SK-N-SH treated with all-trans-retinoic acid at 6 μM for 48 hours (cell line): ENCODE measurements at regions not wholly inside any gene's neighbourhood (a gene's known extent, or its start where the extent isn't known, plus 50 kb on each side); places are given as distances from the start of the nearest gene placed in this dataset.

Source experiments
- ATAC-seq: fragments of 200-7000 bp; cut with Tn5 transposase; 3 replicates; pipeline ENCODE4 v1.9.1; 2020; ENCODE audit warnings: mild to moderate bottlenecking, moderate library complexity
- ARNTL ChIP-seq: fragments of 450-650 bp; formaldehyde crosslinking; IDR thresholded peaks from 2 replicates; pipeline ENCODE4 v1.5.0; 2020; ENCODE audit warnings: low read depth, mild to moderate bottlenecking, moderate library complexity, borderline replicate concordance
- BACH2 ChIP-seq: fragments of 250-450 bp; sonication (Bioruptor Pico); IDR thresholded peaks from 2 replicates; pipeline ENCODE4 v1.9.0; 2021; ENCODE audit warnings: mild to moderate bottlenecking, borderline replicate concordance
- CSDC2 ChIP-seq: fragments of 250-450 bp; sonication (Bioruptor Pico); IDR thresholded peaks from 2 replicates; pipeline ENCODE4 v1.5.0; 2020; ENCODE audit warnings: mild to moderate bottlenecking, moderate library complexity
- OSR1 ChIP-seq: fragments of 250-450 bp; sonication (Bioruptor Pico); IDR thresholded peaks from 2 replicates; pipeline ENCODE4 v1.8.0; 2022; ENCODE audit warnings: moderate library complexity, mild to moderate bottlenecking, inconsistent platforms
- PPARA ChIP-seq: fragments of 250-450 bp; sonication (Bioruptor Pico); IDR thresholded peaks from 2 replicates; pipeline ENCODE4 v1.5.0; 2020; ENCODE audit warnings: mild to moderate bottlenecking, borderline replicate concordance
- RARB ChIP-seq: fragments of 250-450 bp; sonication (Bioruptor Pico); IDR thresholded peaks from 2 replicates; pipeline ENCODE4 v1.8.0; 2021; ENCODE audit warnings: mild to moderate bottlenecking, moderate library complexity
- SNAI2 ChIP-seq: fragments of 250-450 bp; sonication (Bioruptor Pico); IDR thresholded peaks from 2 replicates; pipeline ENCODE4 v1.5.0; 2020; ENCODE audit warnings: mild to moderate bottlenecking, moderate library complexity
- TCF4 ChIP-seq: fragments of 250-450 bp; sonication (Bioruptor Pico); IDR thresholded peaks from 2 replicates; pipeline ENCODE4 v1.8.0; 2021; ENCODE audit warnings: mild to moderate bottlenecking, moderate library complexity, borderline replicate concordance
- TOX ChIP-seq: fragments of 250-450 bp; sonication (Bioruptor Pico); IDR thresholded peaks from 2 replicates; pipeline ENCODE4 v1.8.0; 2021; ENCODE audit warnings: mild to moderate bottlenecking, moderate library complexity, borderline replicate concordance
- ZC3H10 ChIP-seq: fragments of 250-450 bp; sonication (Bioruptor Pico); IDR thresholded peaks from 2 replicates; pipeline ENCODE4 v1.5.1; 2021; ENCODE audit warnings: mild to moderate bottlenecking, moderate library complexity
- ZFP3 ChIP-seq: fragments of 250-450 bp; sonication (Bioruptor Pico); IDR thresholded peaks from 2 replicates; pipeline ENCODE4 v1.5.0; 2020; ENCODE audit warnings: mild to moderate bottlenecking, moderate library complexity
- ZFP30 ChIP-seq: fragments of 450-650 bp; formaldehyde crosslinking; IDR thresholded peaks from 2 replicates; pipeline ENCODE4 v1.5.0; 2022; ENCODE audit warnings: mild to moderate bottlenecking, moderate library complexity
- ZNF565 ChIP-seq: fragments of 450-650 bp; formaldehyde crosslinking; conservative IDR thresholded peaks from 2 replicates; pipeline ENCODE4 v1.5.0; 2020; ENCODE audit warnings: low read depth, mild to moderate bottlenecking, moderate library complexity
- ZNF70 ChIP-seq: fragments of 450-650 bp; formaldehyde crosslinking; IDR thresholded peaks from 2 replicates; pipeline ENCODE4 v1.5.0; 2020; ENCODE audit warnings: mild to moderate bottlenecking, moderate library complexity
- ZNF8 ChIP-seq: fragments of 450-650 bp; formaldehyde crosslinking; IDR thresholded peaks from 2 replicates; pipeline ENCODE4 v1.5.0; 2020; ENCODE audit warnings: mild to moderate bottlenecking, moderate library complexity
- TF ChIP-seq, protein P1 (sequence below): fragments of 250-450 bp; sonication (Bioruptor Pico); IDR thresholded peaks from 2 replicates; pipeline ENCODE4 v1.5.1; 2020; ENCODE audit warnings: low read depth, mild to moderate bottlenecking, moderate library complexity
- TF ChIP-seq, protein P2 (sequence below): fragments of 250-450 bp; sonication (Bioruptor Pico); IDR thresholded peaks from 2 replicates; pipeline ENCODE4 v1.5.1; 2021; ENCODE audit warnings: mild to moderate bottlenecking, moderate library complexity
- TF ChIP-seq, protein P3 (sequence below): fragments of 250-450 bp; sonication (Bioruptor Pico); IDR thresholded peaks from 2 replicates; pipeline ENCODE4 v1.5.0; 2020; ENCODE audit warnings: mild to moderate bottlenecking, moderate library complexity
- TF ChIP-seq, protein P4 (sequence below): fragments of 250-450 bp; sonication (Bioruptor Pico); IDR thresholded peaks from 2 replicates; pipeline ENCODE4 v1.8.0; 2020; ENCODE audit warnings: mild to moderate bottlenecking, moderate library complexity, borderline replicate concordance

DNA sequence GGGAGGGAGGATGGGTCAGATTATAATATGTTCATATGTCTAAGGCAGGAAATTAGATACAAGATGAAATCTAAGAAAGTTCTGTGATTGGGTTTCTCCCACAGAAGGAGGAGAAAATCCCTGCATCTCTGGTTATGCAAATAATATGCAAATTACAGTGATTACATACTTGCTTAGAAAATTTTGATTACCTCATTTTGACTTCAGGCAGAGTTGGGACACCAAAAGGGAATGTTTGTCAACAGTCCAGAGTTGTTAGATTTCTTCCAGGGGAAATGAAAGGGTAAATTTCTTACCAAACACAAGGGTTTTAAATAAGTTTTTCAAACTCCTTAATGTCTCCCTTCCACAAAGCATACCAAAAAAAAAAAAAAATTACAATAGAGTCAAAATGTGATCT lies 101.4 kb upstream of the STEAP1B start:
- ATAC-seq: no peak
- TF ChIP-seq ZNF70 (CRISPR knock-in tag) (no peak), ZC3H10 (CRISPR knock-in tag) (no peak), CSDC2 (CRISPR knock-in tag) (no peak), ZFP30 (no peak), OSR1 (CRISPR knock-in tag) (no peak), ZNF8 (CRISPR knock-in tag) (no peak), ZFP3 (CRISPR knock-in tag) (no peak), PPARA (CRISPR knock-in tag) (no peak), BACH2 (CRISPR knock-in tag) (no peak), SNAI2 (CRISPR knock-in tag) (no peak)
- TF ChIP-seq, protein P1, sequence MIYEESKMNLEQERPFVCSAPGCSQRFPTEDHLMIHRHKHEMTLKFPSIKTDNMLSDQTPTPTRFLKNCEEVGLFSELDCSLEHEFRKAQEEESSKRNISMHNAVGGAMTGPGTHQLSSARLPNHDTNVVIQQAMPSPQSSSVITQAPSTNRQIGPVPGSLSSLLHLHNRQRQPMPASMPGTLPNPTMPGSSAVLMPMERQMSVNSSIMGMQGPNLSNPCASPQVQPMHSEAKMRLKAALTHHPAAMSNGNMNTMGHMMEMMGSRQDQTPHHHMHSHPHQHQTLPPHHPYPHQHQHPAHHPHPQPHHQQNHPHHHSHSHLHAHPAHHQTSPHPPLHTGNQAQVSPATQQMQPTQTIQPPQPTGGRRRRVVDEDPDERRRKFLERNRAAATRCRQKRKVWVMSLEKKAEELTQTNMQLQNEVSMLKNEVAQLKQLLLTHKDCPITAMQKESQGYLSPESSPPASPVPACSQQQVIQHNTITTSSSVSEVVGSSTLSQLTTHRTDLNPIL (CRISPR knock-in tag): no peak
- TF ChIP-seq, all 23 proteins: peak for 0

DNA sequence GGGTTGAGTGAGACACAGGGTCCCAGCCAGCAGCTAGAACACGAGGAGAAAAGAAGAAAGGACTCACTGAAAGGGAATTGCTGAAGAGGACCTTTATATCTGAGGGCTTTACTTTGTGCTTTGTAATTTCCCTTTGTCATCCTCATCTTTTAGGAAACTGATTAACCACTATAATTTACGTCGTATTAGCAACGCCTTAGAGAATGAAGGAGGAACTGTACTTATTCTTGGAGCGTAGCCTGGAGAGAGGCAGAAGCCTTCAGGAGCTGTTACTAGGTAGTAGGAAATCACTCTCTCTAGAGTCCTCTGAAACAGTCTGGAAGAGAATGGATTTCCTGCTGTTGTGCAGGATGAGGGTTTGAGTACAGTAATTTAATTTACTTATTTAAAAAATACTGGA lies 101.0 kb upstream of the STEAP1B start:
- TF ChIP-seq CSDC2 (CRISPR knock-in tag) (no peak), BACH2 (CRISPR knock-in tag) (no peak), ARNTL (CRISPR knock-in tag) (no peak), ZNF70 (CRISPR knock-in tag) (no peak), OSR1 (CRISPR knock-in tag) (no peak), PPARA (CRISPR knock-in tag) (no peak), ZFP30 (no peak)
- TF ChIP-seq, protein P2, sequence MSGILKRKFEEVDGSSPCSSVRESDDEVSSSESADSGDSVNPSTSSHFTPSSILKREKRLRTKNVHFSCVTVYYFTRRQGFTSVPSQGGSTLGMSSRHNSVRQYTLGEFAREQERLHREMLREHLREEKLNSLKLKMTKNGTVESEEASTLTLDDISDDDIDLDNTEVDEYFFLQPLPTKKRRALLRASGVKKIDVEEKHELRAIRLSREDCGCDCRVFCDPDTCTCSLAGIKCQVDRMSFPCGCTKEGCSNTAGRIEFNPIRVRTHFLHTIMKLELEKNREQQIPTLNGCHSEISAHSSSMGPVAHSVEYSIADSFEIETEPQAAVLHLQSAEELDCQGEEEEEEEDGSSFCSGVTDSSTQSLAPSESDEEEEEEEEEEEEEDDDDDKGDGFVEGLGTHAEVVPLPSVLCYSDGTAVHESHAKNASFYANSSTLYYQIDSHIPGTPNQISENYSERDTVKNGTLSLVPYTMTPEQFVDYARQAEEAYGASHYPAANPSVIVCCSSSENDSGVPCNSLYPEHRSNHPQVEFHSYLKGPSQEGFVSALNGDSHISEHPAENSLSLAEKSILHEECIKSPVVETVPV (CRISPR knock-in tag): no peak
- peak; percentile 28; the same call in 2 of the 3 replicates for ATAC-seq

DNA sequence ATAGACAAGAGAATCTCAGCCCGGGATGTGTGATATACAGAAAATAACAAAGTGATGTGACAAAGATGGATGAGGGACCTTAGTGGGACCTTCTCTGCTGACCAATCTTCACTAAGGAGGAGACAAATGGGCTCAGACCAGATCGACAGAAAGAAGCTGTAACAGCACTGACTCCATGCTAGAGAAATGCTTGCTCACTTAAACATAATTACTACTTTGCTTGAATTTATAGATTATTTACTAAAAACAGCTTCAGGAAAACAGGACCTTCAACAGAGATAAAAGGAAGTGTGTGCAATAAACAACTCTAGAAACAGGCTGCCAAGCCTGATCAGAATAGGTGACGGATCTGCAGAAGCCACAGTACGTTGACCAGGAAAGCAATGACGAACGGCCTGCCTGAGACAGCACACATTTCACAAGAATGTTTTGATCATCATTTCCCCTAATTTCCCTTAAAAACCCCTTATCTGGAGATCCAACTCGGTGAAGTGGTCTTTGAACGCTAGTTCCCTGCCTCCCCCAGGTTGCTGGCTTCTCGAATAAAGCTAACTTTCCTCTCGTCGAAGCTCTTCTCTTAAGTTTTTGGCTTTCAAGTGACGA lies 98.4 kb upstream of the STEAP1B start:
- TF ChIP-seq ZNF565 (CRISPR knock-in tag) (no peak), ZNF8 (CRISPR knock-in tag) (no peak), PPARA (CRISPR knock-in tag) (no peak)
- TF ChIP-seq, protein P3, sequence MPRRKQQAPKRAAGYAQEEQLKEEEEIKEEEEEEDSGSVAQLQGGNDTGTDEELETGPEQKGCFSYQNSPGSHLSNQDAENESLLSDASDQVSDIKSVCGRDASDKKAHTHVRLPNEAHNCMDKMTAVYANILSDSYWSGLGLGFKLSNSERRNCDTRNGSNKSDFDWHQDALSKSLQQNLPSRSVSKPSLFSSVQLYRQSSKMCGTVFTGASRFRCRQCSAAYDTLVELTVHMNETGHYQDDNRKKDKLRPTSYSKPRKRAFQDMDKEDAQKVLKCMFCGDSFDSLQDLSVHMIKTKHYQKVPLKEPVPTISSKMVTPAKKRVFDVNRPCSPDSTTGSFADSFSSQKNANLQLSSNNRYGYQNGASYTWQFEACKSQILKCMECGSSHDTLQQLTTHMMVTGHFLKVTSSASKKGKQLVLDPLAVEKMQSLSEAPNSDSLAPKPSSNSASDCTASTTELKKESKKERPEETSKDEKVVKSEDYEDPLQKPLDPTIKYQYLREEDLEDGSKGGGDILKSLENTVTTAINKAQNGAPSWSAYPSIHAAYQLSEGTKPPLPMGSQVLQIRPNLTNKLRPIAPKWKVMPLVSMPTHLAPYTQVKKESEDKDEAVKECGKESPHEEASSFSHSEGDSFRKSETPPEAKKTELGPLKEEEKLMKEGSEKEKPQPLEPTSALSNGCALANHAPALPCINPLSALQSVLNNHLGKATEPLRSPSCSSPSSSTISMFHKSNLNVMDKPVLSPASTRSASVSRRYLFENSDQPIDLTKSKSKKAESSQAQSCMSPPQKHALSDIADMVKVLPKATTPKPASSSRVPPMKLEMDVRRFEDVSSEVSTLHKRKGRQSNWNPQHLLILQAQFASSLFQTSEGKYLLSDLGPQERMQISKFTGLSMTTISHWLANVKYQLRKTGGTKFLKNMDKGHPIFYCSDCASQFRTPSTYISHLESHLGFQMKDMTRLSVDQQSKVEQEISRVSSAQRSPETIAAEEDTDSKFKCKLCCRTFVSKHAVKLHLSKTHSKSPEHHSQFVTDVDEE (CRISPR knock-in tag): no peak
- ATAC-seq: no peak

DNA sequence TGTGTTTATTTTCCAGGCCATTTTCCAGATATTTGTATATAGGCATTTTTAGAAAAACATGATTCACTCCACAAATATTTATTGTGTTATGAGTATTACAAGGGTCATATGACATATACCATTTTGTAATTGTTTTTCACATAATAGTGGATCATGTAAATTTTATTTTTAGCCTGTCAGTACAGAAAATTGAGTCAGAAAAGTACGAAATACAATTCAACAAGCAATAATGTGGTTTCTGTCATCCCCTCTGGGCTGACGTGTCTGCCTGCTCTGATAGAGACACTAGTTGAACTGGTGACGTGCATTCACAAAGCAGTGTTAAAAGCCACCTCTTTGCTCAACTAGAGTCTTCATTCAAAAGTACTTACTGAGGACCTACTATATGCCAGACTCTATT lies 97.9 kb upstream of the STEAP1B start:
- no peak for ATAC-seq
- TF ChIP-seq TOX (CRISPR knock-in tag): no peak
- TF ChIP-seq ZNF70 (CRISPR knock-in tag): no peak
- TF ChIP-seq, protein P2 (CRISPR knock-in tag): no peak
- TF ChIP-seq, protein P1 (CRISPR knock-in tag): no peak
- no peak for TF ChIP-seq ZFP30
- TF ChIP-seq SNAI2 (CRISPR knock-in tag): no peak
- no peak for TF ChIP-seq TCF4 (CRISPR knock-in tag)
- no peak for TF ChIP-seq OSR1 (CRISPR knock-in tag)
- TF ChIP-seq, protein P4, sequence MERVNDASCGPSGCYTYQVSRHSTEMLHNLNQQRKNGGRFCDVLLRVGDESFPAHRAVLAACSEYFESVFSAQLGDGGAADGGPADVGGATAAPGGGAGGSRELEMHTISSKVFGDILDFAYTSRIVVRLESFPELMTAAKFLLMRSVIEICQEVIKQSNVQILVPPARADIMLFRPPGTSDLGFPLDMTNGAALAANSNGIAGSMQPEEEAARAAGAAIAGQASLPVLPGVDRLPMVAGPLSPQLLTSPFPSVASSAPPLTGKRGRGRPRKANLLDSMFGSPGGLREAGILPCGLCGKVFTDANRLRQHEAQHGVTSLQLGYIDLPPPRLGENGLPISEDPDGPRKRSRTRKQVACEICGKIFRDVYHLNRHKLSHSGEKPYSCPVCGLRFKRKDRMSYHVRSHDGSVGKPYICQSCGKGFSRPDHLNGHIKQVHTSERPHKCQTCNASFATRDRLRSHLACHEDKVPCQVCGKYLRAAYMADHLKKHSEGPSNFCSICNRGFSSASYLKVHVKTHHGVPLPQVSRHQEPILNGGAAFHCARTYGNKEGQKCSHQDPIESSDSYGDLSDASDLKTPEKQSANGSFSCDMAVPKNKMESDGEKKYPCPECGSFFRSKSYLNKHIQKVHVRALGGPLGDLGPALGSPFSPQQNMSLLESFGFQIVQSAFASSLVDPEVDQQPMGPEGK (CRISPR knock-in tag): no peak
- no peak for TF ChIP-seq RARB (CRISPR knock-in tag)
- TF ChIP-seq, protein P3 (CRISPR knock-in tag): no peak
- no peak for TF ChIP-seq PPARA (CRISPR knock-in tag)
